Non-pigmented ciliary epithelial cell (primary cell): ENCODE measurements at regions not wholly inside any gene's neighbourhood (a gene's known extent, or its start where the extent isn't known, plus 50 kb on each side); places are given as distances from the start of the nearest gene placed in this dataset.

Source experiments
- DNase-seq: peaks from one replicate; pipeline ENCODE4 v3.0.0-alpha.2; 2010; ENCODE audit warnings: low read depth

DNA sequence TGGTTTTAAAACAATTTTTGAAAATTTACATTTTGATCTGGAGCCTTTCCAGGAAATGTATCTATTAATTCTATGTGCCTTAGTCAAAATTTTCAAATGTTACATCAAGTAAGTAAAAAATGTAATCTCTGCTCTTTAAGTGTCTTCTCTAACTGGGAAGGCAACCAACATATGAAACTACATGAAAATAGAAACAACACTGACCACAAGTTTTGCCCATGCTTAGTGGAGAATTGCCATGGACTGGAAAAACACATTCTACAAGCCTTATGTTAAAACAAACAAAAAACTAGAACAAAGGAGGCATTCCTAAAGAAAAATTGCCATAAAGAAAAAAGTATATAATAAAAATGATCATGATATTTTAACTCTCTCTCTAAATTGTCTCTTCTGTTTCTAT lies 75.9 kb upstream of the SPRED1 start:
- no peak for DNase-seq

- DNase-seq = no peak
Measured at GRCh38 chr15:38182900-38183299, 69.7 kb upstream of the SPRED1 start.

DNA sequence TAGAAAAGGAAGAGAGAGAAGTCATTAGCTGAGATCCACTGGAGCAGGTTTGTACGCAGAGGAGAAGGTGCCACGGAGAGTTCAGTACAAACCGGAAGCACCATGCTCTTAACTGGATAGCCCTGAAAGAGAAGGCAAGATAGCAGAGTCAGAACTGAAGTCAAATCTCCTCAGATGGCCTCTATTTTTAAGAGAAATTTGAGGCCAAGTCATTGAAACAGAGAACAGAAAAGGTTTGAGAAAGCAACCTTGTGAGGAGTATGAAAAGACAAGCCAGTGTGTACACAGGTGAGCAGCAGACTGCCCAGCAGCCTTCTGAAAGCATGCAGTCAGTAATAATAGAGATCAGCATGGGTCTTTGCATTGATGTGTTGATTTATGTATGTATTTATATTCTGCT lies 66.1 kb upstream of the SPRED1 start:
- DNase-seq = no peak

DNA sequence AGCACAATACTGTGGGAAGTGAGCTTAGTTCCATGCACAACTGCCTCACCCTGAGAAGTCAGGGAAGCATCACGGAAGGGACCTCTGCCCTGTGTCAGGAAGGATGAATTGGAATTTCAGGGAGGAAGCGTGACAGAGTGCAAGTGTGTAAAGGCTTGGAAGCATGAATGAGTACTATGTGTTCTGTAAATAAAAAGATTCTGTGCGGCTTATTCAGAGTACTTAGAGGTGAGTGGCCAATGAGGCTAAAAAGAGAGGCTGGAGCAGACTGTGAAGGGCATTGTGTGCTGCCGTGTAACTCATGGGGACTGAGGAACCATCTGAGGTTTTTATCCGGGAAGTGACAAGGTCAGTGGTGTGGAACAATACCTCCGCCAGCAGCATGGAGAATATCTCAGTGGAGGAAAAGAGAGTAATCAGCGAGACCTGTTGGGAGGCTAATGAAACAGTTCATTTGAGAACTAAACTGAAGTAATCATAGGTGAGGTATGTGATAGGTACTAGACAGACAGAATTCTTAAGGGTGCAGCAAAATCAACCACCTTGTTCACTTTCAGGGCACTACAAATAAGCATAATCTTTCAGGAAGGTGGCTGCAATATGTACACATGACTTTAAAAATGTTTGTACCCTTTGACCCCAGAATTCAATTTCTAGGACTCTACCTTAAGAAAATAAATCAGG lies 64.9 kb upstream of the SPRED1 start:
- no peak for DNase-seq

GRCh38 chr15:38189671-38190295 lies 62.9 kb upstream of the SPRED1 start:
- no peak for DNase-seq

DNA sequence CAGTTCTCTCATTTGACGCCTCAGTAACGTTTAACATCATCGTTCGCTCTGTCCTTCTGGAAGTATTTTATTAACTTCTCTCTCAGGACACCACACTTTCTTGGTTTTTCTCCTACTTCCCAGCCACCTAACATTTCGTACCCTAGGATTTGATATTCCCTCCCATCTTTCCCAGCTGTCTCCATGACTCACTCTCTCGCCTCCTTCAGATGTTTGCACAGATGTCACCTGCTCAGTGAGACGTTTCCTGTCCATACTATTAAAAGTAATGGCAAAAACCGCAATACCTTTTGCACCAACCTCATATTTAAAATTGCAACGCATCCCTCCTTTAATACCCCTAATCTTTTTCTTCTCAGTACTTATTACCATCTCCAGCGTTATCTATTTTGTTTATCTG lies 62.1 kb upstream of the SPRED1 start:
- no peak for DNase-seq

DNA sequence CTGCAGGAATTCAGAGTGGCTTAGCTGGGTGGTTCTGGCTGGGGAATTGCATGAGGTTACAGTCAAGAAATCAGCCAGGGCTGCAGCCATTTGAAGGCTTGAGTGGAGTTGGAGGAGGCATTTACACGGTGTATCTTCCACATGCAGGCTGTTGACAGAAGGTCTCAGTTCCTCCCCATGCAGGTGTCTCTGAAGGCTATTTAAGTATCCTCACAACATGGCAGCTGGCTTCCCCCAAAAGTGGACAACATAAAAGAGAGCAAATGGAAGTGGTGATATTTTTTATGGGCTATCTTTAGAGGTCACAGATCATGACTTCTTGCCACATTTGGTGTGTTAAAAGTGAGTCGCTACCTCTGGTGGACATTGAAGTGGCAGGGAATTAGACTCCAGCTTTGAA lies 60.1 kb upstream of the SPRED1 start:
- no peak for DNase-seq

DNA sequence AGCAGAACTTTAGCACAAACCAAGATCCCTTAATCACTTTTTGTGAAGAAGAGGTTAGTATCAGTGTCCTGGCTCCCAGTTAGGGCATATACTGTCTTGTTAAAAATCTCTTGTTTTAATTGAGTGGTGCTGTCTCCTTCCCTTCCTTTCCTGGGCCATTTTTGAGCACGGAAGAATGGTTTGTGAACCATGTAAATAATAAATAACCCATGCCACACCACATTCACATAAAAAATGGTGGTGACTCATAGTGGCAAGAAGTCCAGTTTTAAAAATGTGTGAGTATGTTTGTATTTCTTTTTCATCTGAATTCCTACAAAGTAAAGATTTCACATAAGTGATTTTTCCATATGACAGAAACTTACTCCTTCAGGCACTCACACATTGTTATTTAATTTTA lies 59.1 kb upstream of the SPRED1 start:
- no peak for DNase-seq

- no peak for DNase-seq
Measured at GRCh38 chr15:38195191-38195901, 57.3 kb upstream of the SPRED1 start.

DNA sequence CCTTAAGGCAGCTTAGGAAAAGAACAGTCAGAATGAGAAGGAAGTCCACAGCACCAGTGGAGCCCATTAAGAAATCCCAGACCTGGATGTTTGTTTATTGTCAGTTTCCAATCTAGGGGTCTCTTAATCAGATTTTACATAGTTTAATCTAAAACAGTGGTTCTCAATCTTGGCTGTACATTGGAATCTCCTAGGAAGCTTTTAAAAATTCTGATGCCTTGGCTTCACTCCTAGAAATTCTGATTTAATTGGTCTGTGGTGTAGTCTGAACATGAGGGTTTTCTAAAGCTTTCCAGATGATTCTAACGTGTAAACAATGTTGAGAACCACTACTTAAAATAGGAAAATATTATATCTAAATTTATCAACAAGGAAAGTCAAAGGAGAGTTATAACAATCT lies 56.6 kb upstream of the SPRED1 start:
- no peak for DNase-seq

DNA sequence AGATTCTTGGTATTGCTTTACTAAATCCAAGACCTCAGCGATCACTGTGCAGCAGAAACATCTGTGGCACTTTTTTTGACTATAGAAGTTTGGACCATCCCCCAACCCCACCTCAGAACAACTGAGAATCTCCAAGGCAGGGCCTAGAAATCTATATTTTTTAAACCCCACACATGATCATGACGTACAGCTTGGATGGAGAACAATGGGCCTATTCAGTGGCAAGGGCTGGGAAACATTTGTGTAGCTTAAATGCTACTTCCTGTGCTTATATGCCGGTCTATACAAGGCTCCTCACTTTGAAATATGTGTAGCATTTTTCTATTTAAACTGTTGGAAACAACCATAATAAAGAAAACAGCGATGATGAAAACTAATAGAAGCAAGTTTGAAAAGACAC lies 55.1 kb upstream of the SPRED1 start:
- DNase-seq = no peak

- DNase-seq = no peak
Measured at GRCh38 chr15:38201714-38202113, 50.9 kb upstream of the SPRED1 start.

- no peak for DNase-seq
Measured at GRCh38 chr15:38202361-38202760, 50.3 kb upstream of the SPRED1 start.
